Astrocyte of the cerebellum (primary cell): ENCODE measurements at regions not wholly inside any gene's neighbourhood (a gene's known extent, or its start where the extent isn't known, plus 50 kb on each side); places are given as distances from the start of the nearest gene placed in this dataset.
A peak's percentile ranks its signal among the peaks of the same experiment; 100 is the strongest.

ENCODE experiments used
- DNase-seq: peaks from one replicate; pipeline ENCODE4 v3.0.0-alpha.2; 2011; ENCODE audit warnings: low read depth
- H3K4me3 ChIP-seq: 2 replicates; pipeline ENCODE4 v1.5.1; 2011; ENCODE audit warnings: mild to moderate bottlenecking, low read depth, low read length, moderate library complexity
- in situ Hi-C: cut with HindIII; loops from 2 replicates; pipeline ENCODE4 v1.10.0; 2017; ENCODE audit warnings: low sequenced_read_pairs
- TF ChIP-seq, protein P1 (sequence below): IDR thresholded peaks from 2 replicates; pipeline ENCODE4 v1.5.1; 2012; ENCODE audit warnings: low read length, low read depth, moderate library complexity, mild to moderate bottlenecking; ENCODE audit errors: missing control alignments

DNA sequence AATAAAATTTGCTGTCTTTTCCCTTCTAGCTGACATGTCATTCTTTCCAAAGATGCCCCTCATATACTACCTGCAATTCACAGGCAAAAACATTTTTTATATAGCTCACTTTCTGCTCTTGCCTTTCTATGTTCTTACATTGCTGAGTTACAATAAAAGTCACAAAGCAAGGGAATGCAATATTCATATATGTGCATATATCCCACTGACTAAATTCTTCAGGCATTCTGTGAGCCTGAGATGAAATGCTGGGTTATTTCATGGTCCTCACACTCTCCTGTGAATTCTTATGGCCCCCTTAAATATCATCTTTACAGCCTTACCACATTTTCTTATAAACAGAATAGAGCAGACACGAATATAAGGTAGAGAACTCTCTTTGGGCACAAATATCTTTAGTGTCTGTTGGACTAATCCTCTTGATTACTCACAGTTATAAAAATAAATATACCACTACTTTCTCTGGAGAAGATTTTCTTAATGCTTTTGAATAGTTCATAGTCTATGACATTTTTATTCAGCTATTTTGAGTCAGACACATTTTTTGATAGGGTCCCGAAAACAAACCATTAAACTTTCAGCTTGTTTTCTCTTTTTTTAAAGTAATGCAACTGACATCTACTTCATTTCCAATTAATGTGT, 84.1 kb upstream of the H2AZ1 start:
- DNase-seq = no peak
- in situ Hi-C loops = no loop called here
- no peak overlapping the region for H3K4me3 ChIP-seq
- TF ChIP-seq, protein P1, sequence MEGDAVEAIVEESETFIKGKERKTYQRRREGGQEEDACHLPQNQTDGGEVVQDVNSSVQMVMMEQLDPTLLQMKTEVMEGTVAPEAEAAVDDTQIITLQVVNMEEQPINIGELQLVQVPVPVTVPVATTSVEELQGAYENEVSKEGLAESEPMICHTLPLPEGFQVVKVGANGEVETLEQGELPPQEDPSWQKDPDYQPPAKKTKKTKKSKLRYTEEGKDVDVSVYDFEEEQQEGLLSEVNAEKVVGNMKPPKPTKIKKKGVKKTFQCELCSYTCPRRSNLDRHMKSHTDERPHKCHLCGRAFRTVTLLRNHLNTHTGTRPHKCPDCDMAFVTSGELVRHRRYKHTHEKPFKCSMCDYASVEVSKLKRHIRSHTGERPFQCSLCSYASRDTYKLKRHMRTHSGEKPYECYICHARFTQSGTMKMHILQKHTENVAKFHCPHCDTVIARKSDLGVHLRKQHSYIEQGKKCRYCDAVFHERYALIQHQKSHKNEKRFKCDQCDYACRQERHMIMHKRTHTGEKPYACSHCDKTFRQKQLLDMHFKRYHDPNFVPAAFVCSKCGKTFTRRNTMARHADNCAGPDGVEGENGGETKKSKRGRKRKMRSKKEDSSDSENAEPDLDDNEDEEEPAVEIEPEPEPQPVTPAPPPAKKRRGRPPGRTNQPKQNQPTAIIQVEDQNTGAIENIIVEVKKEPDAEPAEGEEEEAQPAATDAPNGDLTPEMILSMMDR = no peak

DNA sequence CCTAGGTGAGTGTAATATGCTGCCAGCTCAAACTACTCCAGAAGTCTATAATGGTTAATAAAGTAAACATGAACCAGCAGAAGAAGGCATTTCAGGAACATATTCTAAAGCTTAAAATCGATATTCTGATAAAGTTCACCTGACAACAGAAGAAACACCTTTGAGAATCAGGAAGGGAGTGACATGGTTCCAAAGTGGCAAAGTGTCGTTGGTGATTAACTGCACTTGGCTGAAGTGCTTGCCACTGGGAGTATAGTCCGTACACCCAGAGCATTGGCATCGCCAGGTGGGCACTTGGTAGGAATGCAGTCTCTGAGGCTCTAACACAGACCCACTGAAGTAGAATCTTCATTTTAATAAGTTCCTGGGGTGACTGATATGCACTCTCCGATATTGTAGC, 76.0 kb upstream of the H2AZ1 start:
- no peak overlapping the region for H3K4me3 ChIP-seq
- TF ChIP-seq, protein P1 = no peak
- in situ Hi-C loops = no loop called here

DNA sequence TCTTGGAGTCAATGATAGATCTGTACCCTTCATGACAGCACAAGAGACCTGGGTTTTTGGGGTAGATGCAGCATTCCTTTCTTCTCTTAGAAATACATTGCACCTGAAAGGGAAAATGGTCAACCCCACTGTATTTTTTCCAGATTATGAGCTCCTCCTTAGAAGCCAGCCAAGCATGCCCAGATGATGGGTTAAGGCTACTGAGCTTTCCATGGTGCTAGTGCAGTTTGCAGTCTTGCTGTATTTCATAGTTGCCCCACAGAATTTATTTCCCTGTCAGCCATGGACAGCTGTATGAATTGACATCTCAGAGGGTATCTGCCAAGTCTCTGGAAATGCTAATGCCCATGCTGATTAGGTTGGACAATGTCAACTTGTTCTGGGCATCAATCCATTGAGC, 73.7 kb upstream of the H2AZ1 start:
- in situ Hi-C loops = no loop called here
- TF ChIP-seq, protein P1 = no peak
- no peak overlapping the region for H3K4me3 ChIP-seq
- DNase-seq = no peak

More for the DNA sequence above, 76.0 kb upstream of the H2AZ1 start:
- DNase-seq = no peak

DNA sequence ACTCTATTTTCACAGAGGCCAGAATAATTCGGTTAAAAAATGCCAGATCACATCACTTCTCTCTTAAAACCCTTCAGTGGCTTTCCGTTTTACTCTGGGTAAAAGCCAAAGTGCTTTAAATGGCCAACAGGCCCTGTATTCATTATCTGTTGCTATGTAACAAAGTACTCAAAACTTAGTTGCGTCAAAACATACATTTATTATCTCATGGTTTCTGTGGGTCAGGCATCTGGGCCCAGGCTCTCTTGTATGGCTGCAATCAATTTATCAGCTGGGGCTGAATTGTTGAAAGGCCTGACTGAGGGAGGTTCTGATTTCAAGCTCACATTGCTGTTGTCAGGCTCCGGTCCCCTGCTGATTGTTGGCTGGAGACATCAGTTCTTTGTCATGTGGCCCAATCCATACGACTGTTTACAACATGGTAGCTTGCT, 72.7 kb upstream of the H2AZ1 start:
- in situ Hi-C loops = no loop called here
- DNase-seq = peak; percentile 11
- TF ChIP-seq, protein P1 = no peak
- H3K4me3 ChIP-seq = no peak overlapping the region

DNA sequence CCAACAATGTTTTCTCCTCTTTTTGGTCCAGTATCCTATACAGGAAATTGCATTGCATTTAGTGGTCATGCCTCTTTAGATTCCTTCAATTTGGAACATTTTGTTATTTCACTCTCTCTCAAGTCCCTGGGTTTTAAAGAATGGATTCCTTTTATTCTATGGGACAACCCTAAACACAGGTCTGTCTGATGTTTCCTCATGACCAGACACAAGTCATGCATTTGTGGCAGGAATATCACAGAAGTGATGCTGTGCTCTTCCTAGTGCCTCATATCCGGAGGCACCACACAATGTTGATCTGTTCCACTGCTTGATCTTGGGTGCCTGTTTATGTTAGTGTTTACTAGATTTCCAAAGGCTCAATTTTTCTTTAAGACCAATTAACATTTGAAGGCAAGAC, 69.7 kb upstream of the H2AZ1 start:
- no peak overlapping the region for H3K4me3 ChIP-seq
- TF ChIP-seq, protein P1 = no peak
- in situ Hi-C loops = no loop called here
- DNase-seq = no peak

DNA sequence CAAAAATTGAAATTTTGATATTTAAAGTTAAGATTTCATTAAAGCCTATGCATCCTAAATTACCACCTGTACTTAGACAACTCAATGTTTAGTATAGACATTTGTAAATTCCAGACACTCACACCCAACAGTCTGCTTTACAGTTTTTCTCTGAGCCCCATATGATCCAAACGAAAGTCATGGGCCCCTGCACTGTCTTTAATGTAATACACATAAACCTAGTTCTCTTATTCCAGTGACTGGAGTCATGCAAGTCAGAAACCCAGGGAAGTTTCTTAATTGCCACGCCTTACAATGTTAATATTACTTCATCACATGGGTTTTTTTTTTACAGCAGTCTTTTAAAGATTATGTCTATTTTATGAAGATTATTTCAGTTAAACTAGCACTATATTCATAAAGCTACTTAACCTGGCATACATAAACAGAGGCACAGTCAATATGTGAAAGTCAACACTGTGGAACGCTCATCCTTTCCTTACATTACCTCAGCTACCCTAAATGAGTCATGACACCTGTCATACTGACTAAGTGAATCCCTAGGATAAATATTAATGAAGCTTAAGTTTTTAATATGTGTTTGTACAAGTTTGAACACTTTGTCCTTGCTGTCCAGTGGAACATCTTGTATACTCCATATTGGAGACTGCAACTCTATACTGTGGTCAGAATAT, 67.7 kb upstream of the H2AZ1 start:
- TF ChIP-seq, protein P1 = no peak
- in situ Hi-C loops = no loop called here
- H3K4me3 ChIP-seq = no peak overlapping the region
- DNase-seq = no peak
